GM12872 (cell line): ENCODE measurements at regions not wholly inside any gene's neighbourhood (a gene's known extent, or its start where the extent isn't known, plus 50 kb on each side); places are given as distances from the start of the nearest gene placed in this dataset.

Experiments
- CTCF ChIP-seq: IDR thresholded peaks from 3 replicates; pipeline ENCODE4 v1.5.1; 2011; ENCODE audit warnings: low read depth, mild to moderate bottlenecking, low read length, moderate library complexity; ENCODE audit not compliant: insufficient read depth

GRCh38 chr12:90301095-90301494 is 592.5 kb upstream of the ATP2B1 start:
- TF ChIP-seq CTCF: no peak

GRCh38 chr12:90299666-90300065 is 591.0 kb upstream of the ATP2B1 start:
- no peak for TF ChIP-seq CTCF

- no peak for TF ChIP-seq CTCF
Measured at GRCh38 chr12:90299121-90299520, 590.5 kb upstream of the ATP2B1 start.

DNA sequence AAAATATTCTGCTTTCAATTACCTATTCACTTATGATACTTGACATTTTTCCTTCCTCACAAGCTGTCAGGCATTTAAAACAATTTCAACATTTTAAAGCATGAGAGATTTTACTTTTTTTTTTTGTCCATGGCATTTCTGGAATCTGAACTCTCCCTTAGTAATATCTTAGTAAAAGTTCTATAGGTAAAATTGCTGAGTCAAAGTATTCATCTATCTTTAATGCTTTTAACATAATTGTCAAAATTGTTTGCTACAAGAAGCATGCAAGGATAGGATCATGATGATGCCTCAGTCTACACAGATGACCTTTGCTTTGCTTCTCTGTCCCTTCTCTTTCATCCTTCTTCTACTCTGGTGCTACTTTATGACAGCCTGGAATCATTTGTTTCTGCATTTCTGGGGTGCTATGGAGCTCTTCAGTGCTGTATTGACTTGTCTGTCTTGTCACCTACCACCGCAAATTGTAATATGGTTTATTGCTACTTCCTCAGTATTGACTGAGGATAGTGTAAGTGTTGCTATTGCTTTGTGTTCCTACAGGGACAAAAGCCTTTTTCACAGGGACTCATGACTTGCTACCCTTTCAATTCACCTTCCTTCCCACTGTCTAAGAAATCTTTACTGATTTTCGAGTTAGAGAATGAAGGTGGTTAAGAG is 589.8 kb upstream of the ATP2B1 start:
- no peak for TF ChIP-seq CTCF

DNA sequence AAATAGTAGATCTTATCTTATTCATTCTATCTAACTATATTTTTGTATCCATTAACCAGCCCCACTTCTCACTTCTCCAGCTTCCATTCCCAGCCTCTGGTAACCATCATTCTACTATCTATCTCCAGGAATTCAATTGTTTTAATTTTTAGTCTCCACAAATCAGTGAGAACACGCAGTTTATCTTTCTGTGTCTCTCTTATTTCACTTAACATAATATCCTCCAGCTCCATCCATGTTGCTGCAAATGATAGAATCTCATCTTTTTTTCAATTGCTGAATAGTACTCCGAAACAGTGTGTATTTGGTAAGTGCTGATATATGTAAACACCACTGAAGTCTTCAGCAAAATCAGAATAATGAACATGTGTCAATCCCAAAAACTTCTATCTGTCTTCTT is 587.2 kb upstream of the ATP2B1 start:
- no peak for TF ChIP-seq CTCF

DNA sequence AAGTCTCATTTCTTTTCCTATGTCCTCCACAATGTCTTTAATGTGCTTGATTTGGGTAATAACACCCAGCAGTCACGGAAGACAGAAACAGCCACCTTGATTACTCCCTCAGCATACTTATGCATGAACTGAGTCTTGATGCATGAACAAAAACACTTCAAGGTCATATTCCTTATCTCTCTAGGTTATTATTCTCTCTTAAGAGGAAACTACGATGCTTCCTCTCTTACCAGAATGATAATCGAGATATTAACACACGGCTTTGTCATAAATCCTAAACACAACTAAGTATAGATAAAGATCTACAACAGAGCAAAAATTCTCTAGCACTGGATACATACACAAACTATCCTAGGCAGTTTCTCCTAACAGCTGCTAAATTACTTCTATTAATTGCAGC is 583.5 kb upstream of the ATP2B1 start:
- TF ChIP-seq CTCF: no peak

GRCh38 chr12:90290980-90291975 is 582.6 kb upstream of the ATP2B1 start:
- TF ChIP-seq CTCF: no peak
